ENCODE measurements at regions not wholly inside any gene's neighbourhood (a gene's known extent, or its start where the extent isn't known, plus 50 kb on each side); places are given as distances from the start of the nearest gene placed in this dataset.

- Histone ChIP-seq H2BK20ac (ENCODE audit: low read depth, low read length) (no peak overlapping the region), H3K14ac (replicated peaks; ENCODE audit: low read depth, low read length) (no peak overlapping the region), H3K56ac (ENCODE audit: extremely low read depth, insufficient read depth, low read length) (no peak overlapping the region), H3K23ac (ENCODE audit: low read depth, low read length) (no peak overlapping the region), H3K27ac (ENCODE audit: insufficient read depth, low read length) (no peak overlapping the region), H2BK120ac (ENCODE audit: low read depth, low read length) (no peak overlapping the region), H4K91ac (ENCODE audit: insufficient read depth, low read depth, low read length) (no peak overlapping the region), H3K4ac (ENCODE audit: low read depth, low read length) (no peak overlapping the region), H3K9me1 (ENCODE audit: insufficient read depth, low read length) (no peaks in the 10 kb centered on the region), H2AFZ (replicated peaks; ENCODE audit: low read length, poor library complexity) (no peak overlapping the region), H2AK9ac (replicated peaks; ENCODE audit: low read depth, low read length, poor library complexity) (no peak overlapping the region), H4K8ac (ENCODE audit: low read depth in 2 of 2, low read length in 2 of 2) (no peak overlapping the region), H2BK5ac (ENCODE audit: low read depth, low read length, poor library complexity, severe bottlenecking) (no peak overlapping the region), H3K27me3 (ENCODE audit: control insufficient read depth, insufficient read depth, low read length) (peaks cover 21% of the 10 kb centered on the region), H3K9me3 (ENCODE audit: control insufficient read depth, insufficient read depth, low read length) (no peaks in the 10 kb centered on the region), H3K9ac (ENCODE audit: low read depth, low read length) (no peak overlapping the region), H3K18ac (ENCODE audit: low read depth, low read length) (no peak overlapping the region), H3K4me2 (ENCODE audit: low read depth, low read length) (no peak overlapping the region), H2BK15ac (ENCODE audit: low read depth, low read length) (no peak overlapping the region), H2AK5ac (ENCODE audit: low read depth, low read length) (no peak overlapping the region), H4K5ac (ENCODE audit: low read depth, low read length) (no peak overlapping the region), H4K20me1 (ENCODE audit: insufficient read depth, low read length) (no peaks in the 10 kb centered on the region), H3K79me1 (ENCODE audit: low read depth in 1 of 2, low read length in 2 of 2) (no peaks in the 10 kb centered on the region), H3K36me3 (ENCODE audit: control insufficient read depth, insufficient read depth, low read length) (no peaks in the 10 kb centered on the region), H3K4me1 (ENCODE audit: control insufficient read depth, insufficient read depth, low read length) (peaks cover 9% of the 10 kb centered on the region), H3K4me3 (ENCODE audit: insufficient read depth, low read depth, low read length) (no peak overlapping the region)
- TF ChIP-seq FOS (IDR thresholded peaks at IDR 0.05; ENCODE audit: low read depth, low read length), result no peak
- TF ChIP-seq CHD1 (IDR thresholded peaks at IDR 0.05; ENCODE audit: low read depth, low read length), result no peak
- TF ChIP-seq, protein P1, sequence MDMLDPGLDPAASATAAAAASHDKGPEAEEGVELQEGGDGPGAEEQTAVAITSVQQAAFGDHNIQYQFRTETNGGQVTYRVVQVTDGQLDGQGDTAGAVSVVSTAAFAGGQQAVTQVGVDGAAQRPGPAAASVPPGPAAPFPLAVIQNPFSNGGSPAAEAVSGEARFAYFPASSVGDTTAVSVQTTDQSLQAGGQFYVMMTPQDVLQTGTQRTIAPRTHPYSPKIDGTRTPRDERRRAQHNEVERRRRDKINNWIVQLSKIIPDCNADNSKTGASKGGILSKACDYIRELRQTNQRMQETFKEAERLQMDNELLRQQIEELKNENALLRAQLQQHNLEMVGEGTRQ (IDR thresholded peaks at IDR 0.05; ENCODE audit: low read depth, low read length), result no peak
- TF ChIP-seq MAZ (IDR thresholded peaks at IDR 0.05; ENCODE audit: borderline replicate concordance, low read depth, low read length), result no peak
- TF ChIP-seq RCOR1 (IDR thresholded peaks at IDR 0.05; ENCODE audit: insufficient replicate concordance, low read length), result no peak
- no peak for TF ChIP-seq NFE2L2 (IDR thresholded peaks at IDR 0.05; ENCODE audit: low read depth, low read length)
- TF ChIP-seq SMC3 (IDR thresholded peaks at IDR 0.05; ENCODE audit: low read depth, low read length), result no peak
- no peak for TF ChIP-seq BHLHE40 (IDR thresholded peaks at IDR 0.05; ENCODE audit: low read depth, low read length)
- ATAC-seq (ENCODE audit: low read depth) (no peak), DNase-seq (no peak)
- no CpG with 5 or more reads among the region's 2 CpGs for WGBS, 2 experiments (ENCODE audit: extremely low coverage in 2 of 2, insufficient read length in 1 of 2)
- no TSS peak for BruUV-seq (replicated peaks)
- ChIA-PET POLR2A (ENCODE audit: unreplicated experiment) (no interaction called here), CTCF (interaction anchor here (0.7 to 1.0 kb wide), 2 partner anchors 10 kb away, joined by 3 read pairs; no protein-coding TSS in a partner anchor)
- intact Hi-C loops (cut with micrococcal nuclease) (no loop called here), dilution Hi-C loops (cut with HindIII; ENCODE audit: low sequenced_read_pairs, unreplicated experiment) (no loop called here), in situ Hi-C loops (cut with MboI; ENCODE audit: low sequenced_read_pairs) (no loop called here)
Measured at GRCh38 chr9:84145780-84146179, 165.2 kb downstream of the RMI1 start.
